Fibroblast of villous mesenchyme (primary cell): ENCODE measurements at regions not wholly inside any gene's neighbourhood (a gene's known extent, or its start where the extent isn't known, plus 50 kb on each side); places are given as distances from the start of the nearest gene placed in this dataset.

Source experiments
- DNase-seq: peaks from one replicate; pipeline ENCODE4 v3.0.0-alpha.2; 2010; ENCODE audit warnings: low read depth
- H3K4me3 ChIP-seq: 2 replicates; pipeline ENCODE4 v1.5.1; 2011; ENCODE audit warnings: low read depth, mild to moderate bottlenecking, low read length
- TF ChIP-seq, protein P1 (sequence below): IDR thresholded peaks from 2 replicates; pipeline ENCODE4 v1.5.1; 2012; ENCODE audit warnings: low read depth, mild to moderate bottlenecking, low read length; ENCODE audit not compliant: insufficient read depth

DNA sequence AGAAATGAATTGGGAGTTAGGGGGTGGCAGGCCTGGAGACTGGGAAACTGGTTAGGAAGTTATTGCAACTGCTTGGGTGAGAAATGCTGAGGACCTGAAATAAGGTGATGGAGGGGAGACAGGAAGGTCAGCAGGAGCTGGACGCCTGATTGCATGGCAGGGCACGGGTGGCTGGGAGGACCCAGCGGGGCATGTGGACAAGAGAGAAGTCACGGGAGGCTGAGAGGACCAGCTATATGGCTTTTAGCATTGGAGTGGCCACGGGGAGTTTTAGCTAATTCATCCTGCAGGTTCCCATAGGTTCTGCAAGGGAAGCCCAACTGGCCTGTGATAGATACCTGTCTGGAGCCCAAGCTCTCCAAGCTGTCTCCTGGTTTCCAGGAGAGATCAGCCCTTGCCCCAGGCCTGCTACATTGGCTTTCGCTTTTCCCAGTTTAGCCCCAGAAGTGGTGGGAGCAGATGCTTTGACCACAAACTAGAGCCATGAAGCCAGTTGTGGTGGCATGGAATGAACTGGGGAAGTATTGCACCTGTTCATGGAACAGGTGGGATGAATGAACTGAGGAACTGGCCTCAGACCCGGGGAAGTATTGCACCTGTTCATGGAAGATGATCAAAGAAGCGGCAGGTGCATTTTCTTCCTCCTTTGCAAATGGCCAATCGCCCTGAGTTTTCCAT, 93.6 kb upstream of the TAF1B start:
- DNase-seq = no peak
- TF ChIP-seq, protein P1, sequence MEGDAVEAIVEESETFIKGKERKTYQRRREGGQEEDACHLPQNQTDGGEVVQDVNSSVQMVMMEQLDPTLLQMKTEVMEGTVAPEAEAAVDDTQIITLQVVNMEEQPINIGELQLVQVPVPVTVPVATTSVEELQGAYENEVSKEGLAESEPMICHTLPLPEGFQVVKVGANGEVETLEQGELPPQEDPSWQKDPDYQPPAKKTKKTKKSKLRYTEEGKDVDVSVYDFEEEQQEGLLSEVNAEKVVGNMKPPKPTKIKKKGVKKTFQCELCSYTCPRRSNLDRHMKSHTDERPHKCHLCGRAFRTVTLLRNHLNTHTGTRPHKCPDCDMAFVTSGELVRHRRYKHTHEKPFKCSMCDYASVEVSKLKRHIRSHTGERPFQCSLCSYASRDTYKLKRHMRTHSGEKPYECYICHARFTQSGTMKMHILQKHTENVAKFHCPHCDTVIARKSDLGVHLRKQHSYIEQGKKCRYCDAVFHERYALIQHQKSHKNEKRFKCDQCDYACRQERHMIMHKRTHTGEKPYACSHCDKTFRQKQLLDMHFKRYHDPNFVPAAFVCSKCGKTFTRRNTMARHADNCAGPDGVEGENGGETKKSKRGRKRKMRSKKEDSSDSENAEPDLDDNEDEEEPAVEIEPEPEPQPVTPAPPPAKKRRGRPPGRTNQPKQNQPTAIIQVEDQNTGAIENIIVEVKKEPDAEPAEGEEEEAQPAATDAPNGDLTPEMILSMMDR = no peak
- H3K4me3 ChIP-seq = no peak overlapping the region

DNA sequence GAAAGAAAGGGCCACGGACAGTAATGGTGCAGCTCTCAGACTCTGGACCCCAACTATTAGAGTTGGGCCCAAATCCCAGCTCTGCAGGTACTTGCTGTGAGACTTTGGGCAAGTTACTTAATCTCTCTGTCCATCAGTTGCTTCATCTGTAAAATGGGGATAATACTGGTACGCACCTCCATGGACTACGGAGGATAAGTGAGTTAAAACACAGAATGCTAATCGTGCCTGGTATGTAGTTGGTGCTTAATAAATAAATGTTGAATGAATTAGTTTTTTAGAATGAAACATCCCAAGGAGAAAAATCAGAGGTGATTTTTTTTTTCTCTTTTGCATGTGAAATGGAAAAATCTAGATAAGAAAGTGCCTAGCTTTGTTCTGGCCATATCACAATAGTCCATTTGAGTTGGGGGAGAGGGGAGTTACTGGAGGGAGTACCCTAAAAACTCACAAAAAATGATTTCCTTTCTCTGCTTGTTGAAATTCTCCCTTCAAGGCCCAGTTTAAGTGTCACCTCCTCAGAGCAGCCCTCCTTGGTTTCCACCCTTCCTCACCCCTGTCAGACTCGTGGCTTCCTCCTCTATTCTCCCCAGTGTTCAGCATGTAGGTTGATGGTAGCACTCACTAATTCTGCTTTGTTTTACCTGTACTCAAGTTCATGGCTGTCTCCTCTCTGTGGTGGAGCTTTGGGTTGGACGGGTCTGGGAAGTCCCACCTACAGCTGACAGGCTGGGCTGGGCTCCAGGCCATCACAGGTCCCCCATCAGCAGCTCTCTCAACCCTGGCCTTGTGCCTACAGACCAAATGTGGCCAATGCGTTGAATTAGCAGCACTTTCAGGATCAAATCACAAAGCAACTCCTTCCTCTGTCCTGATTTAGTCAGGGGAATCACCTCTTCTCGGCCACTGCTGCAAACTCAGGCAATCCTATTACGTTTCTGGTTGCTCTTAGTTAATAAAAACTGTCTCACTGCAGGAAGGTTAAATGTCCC, 92.8 kb upstream of the TAF1B start:
- no peak for DNase-seq
- no peak overlapping the region for H3K4me3 ChIP-seq
- TF ChIP-seq, protein P1 = no peak

DNA sequence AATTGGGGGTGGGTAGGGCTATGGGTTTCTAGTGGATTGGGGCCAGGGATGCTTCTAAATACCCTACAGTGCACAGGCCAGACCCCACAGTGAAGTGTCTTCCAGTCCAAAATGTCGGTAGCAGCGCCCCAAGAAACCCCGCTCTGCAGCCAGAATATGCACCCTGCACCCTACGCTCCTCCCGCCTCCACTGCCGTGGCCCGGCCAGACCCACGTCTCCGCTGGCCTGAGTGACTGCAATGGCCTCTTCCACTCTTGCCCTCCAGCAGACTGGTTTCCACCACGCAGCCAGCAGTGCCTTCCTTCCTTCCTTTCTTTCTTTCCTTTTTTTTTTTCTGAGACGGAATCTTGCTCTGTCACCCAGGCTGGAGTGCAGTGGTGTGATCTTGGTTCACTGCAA, 91.4 kb upstream of the TAF1B start:
- TF ChIP-seq, protein P1 = no peak
- DNase-seq = no peak
- H3K4me3 ChIP-seq = no peak overlapping the region

DNA sequence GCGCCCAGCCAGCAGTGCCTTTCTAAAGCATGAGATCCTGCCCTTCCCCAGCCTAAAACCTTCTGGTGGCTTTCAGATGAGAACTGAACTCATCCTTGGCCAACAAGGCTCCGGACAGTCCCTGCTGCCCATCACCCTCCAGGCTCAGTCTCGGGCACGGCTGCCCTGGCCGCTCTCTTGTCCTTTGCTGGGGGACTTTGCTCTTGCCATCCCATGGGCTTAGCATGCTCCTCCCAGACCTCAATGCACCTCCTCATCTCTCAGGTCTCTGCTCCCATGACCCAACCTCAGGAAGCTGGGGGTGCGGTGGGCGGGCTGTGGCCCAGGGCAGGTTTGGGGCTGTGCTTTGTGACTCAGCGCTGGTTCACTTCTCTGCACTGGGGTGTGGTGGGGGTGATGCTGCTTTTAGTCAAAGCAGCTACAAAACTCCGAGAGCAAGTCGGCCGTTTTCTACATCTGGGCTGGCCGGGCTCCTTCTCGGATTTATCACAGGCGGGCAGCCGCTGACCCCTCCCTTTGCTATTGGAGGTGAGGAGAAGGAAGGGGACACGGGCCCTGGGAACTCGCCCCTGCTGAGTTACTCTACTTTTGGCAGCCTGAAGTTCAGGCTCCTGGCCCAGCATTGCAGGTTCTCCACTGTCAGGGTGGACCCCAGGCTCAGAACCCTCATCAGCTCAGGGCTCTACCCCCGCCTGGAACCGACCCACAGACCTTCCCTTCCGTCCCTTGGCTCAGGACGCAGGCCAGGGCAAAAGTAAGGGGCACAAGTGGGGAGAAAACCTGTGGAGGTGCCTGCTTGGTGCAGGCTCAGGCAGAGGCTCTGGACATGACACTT, 90.6 kb upstream of the TAF1B start:
- no peak overlapping the region for H3K4me3 ChIP-seq
- TF ChIP-seq, protein P1 = no peak
- no peak for DNase-seq

DNA sequence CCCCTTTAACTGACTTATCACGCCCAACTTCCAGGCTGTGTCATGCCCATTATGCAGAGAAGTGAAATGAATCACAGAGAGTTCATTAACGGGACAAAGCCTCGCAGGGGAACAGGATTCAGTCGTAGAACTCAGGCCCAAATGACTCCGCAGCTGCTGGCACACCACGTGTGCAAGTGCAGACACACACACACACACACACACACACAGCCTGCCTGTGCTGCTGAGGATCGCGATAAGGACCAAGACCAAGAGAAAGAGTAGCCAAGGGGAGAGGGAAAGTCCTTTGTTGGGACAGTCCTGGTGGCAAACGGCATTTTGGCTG, 90.0 kb upstream of the TAF1B start:
- DNase-seq = peak; percentile 75
- no peak overlapping the region for H3K4me3 ChIP-seq

More for the DNA sequence above, 90.0 kb upstream of the TAF1B start:
- TF ChIP-seq, protein P1 = no peak
